ENCODE measurements at regions not wholly inside any gene's neighbourhood (a gene's known extent, or its start where the extent isn't known, plus 50 kb on each side); places are given as distances from the start of the nearest gene placed in this dataset.
A peak's percentile ranks its signal among the peaks of the same experiment; 100 is the strongest.
"Not testable (repeated sequence)": the region's sequence is repeated elsewhere in the genome, so short reads cannot be mapped to it uniquely, and the experiment has no call there.

DNA sequence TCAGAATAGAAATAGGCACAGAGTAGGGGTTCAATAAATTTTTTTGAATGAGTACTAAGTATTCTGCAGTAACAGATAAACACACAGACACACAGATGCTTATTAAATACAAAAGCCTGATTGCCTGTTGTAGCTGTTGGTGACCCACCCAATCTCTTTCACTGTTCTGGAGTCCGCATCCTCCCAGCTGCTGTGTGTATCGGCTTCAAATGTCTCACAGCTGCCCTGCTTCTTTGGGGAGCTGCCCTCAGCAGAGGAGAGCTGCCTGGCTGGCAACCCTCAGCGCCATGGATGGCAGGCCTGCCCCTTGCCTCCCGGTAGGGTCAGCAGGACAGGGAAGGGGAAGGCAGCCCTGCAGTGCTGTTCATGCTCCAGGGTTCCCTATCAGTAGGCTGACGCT lies 50.5 kb upstream of the PRNP start:
- peak; percentile 64 for DNase-seq (ENCODE audit: low read depth)

- peak; percentile 42 for DNase-seq (ENCODE audit: low read depth)
Observed at GRCh38 chr20:4635342-4635741, 50.9 kb upstream of the PRNP start.

GRCh38 chr20:4633780-4634179 lies 52.5 kb upstream of the PRNP start:
- DNase-seq (ENCODE audit: low read depth), result peak; percentile 59

DNA sequence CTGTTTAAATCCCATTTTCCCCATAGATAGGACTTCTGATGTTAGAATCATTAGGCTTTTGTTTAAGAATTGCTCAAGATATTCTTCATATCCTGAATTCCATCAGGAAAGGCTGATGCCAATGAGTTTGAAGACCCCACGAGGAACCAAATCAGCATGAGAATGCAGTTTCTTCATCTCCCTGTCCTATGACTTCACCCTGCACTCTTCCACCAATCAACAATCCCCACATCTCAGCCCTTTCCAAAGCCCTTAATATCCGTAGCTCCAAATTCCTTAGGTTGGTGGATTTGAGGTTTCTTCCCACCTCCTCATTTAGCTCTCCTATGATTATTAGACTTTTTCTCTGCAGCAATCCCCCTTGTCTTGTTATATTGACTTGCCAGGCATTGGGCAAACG lies 52.9 kb upstream of the PRNP start:
- no peak for DNase-seq (ENCODE audit: low read depth)

- DNase-seq (ENCODE audit: low read depth), result no peak
Observed at GRCh38 chr20:4632876-4633275, 53.4 kb upstream of the PRNP start.

- DNase-seq (ENCODE audit: low read depth), result no peak
Observed at GRCh38 chr20:4626228-4626627, 60.0 kb upstream of the PRNP start.

- no peak for DNase-seq (ENCODE audit: low read depth)
Observed at GRCh38 chr20:4625687-4626086, 60.6 kb upstream of the PRNP start.

DNA sequence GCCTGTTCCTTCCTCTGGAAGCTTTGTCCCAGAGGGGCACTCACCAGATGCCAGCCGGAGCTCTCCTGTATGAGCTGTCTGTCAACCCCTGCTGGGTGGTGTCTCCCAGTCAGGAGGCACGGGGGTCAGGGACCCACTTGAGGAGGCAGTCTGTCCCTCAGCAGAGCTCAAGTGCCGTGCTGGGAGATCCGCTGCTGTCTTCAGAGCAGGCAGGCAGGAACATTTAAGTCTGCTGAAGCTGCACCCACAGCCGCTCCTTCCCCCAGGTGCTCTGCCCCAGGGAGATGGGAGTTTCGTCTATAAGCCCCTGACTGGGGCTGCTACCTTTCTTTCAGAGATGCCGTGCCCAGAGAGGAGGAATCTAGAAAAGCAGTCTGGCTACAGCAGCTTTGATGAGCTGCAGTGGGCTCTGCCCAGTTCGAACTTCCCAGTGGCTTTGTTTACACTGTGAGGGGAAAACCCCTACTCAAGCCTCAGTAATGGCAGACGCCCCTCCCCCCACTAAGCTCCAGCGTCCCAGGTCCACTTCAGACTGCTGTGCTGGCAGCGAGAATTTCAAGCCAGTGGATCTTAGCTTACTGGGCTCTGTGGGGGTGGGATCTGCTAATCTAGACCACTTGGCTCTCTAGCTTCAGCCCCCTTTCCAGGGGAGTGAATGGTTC lies 61.5 kb upstream of the PRNP start:
- not testable (repeated sequence) for DNase-seq (ENCODE audit: low read depth)

- not testable (repeated sequence) for DNase-seq (ENCODE audit: low read depth)
Observed at GRCh38 chr20:4619144-4619543, 67.1 kb upstream of the PRNP start.

DNA sequence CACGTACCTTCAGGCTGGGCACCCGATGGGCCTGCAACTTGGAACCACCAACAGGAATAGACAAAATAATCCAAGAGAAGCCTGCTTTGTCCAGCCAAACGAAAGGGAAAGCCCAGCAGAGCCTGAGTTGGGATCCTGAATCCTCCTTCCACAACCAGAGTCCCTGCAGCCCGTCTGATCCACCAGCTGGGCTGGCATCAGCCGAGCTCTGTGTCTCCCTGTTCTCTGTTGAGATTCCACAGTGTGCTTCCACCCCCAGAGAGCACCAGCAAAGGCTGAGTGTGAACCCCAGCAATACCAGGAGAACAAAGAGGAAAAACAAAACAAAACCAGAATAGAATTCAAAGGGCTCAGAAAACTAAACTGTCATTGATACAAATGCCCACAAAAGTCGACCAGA lies 68.8 kb upstream of the PRNP start:
- DNase-seq (ENCODE audit: low read depth), result no peak

DNA sequence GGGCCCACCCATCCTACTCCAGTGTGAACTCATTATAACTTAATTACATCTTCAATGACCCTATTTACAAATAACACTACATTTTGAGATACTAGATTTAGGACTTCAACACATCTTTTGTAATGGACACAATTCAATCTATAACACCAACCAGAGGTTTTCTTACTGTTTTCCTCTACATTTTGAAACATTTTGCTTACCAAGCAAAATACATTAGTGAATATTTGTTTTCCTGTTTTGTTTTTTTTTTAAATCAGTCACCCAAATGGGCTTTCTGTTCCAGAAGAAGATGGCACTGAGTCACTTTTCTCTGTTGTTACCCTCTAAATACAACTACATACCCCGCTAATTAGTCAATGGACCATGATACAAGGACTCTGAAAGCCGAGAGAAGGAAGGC lies 69.2 kb upstream of the PRNP start:
- DNase-seq (ENCODE audit: low read depth), result no peak

- peak; percentile 95 for DNase-seq (ENCODE audit: low read depth)
Observed at GRCh38 chr20:4613718-4614620, 72.3 kb upstream of the PRNP start.

GRCh38 chr20:4613184-4613583 lies 73.1 kb upstream of the PRNP start:
- DNase-seq (ENCODE audit: low read depth), result peak; percentile 92

DNA sequence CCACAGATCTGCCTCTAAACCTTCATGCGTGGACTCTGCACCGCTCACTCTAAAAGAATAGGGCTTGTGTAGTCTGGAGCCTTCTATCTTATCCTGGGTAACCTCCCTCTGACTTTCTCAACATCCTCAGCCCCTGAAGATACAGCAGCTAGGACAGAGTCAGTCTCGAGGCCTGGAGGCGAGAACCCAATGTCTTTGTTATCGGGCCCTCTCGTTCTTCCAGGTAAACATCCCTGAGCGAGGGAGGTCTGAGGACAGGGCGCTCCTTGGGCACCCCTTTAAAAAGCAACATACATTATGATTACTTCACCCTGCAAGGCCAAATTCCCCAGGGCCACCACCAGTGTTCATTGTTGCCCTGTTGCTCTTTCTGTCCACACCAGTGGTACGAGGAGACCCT lies 75.4 kb upstream of the PRNP start:
- DNase-seq (ENCODE audit: low read depth), result no peak

GRCh38 chr20:4609511-4609910 lies 76.7 kb upstream of the PRNP start:
- DNase-seq (ENCODE audit: low read depth), result no peak

DNA sequence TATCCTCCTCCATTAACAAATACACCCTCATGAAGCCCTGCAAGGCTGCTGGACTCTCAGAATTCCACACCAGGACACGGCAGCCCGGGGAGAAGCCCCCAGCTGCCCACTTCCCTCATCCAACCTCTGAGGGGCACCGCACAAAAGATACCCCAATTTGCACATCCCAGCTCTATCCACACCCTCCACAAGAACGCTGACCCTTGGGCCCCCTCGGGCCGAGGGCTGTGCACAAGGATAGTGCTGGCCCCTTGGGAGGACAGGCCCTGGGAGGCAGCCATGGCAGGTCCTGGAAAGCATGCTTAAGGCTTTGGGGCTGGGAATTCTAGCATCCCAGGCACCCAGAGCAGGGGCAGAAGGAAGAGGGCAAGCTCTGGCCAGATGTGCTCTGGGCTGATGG lies 77.4 kb upstream of the PRNP start:
- no peak for DNase-seq (ENCODE audit: low read depth)

- peak; percentile 78 for DNase-seq (ENCODE audit: low read depth)
Observed at GRCh38 chr20:4607287-4607713, 79.0 kb upstream of the PRNP start.

- DNase-seq (ENCODE audit: low read depth), result no peak
Observed at GRCh38 chr20:4606051-4606450, 80.2 kb upstream of the PRNP start.

GRCh38 chr20:4605166-4605565 lies 81.1 kb upstream of the PRNP start:
- no peak for DNase-seq (ENCODE audit: low read depth)

DNA sequence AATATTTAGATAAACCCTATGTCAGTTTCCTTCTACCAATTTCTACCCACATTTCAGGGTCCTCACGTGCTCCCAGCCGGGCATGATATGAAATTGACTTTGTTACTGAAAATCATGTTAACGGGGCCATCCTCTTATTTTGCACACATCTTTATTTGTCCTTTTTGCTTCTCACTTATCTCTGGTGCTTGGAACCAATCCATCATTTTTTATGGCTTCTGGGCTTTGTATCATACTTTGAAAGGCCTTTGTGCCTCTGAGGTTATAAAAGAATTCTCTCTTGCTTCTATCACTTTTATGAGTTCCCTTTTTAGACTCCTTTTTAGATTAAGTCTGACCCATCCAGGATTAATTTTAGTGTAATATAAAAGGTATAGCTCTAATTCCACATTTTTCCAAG lies 81.7 kb upstream of the PRNP start:
- no peak for DNase-seq (ENCODE audit: low read depth)

- no peak for DNase-seq (ENCODE audit: low read depth)
Observed at GRCh38 chr20:4603724-4604123, 82.5 kb upstream of the PRNP start.

DNA sequence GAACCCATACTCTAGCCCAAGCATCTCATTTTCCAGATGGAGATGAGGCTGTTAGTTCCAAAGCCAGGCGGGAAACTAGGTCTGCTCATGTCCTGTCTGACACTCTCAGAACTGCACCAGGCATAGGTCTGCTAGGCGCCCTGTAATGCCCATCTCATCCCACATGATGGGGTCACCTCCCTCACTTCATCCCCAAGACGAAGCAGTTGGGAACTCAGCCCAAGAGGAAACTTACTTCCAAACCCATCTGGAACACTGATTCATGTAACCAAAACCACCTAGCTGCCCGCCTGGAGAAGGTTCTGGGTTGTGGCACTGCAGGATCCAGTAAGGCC lies 84.0 kb upstream of the PRNP start:
- no peak for DNase-seq (ENCODE audit: low read depth)
